Progenitor cell of endocrine pancreas (in vitro differentiated cells): ENCODE measurements at regions not wholly inside any gene's neighbourhood (a gene's known extent, or its start where the extent isn't known, plus 50 kb on each side); places are given as distances from the start of the nearest gene placed in this dataset.

Experiments
- DNase-seq: peaks from one replicate; pipeline ENCODE4 v3.0.0; 2021; ENCODE audit warnings: low spot score; ENCODE audit not compliant: unreplicated experiment
- H3K27ac Mint-ChIP-seq: 2 replicates; pipeline ENCODE4 v1.8.0; 2021; ENCODE audit warnings: mild to moderate bottlenecking, moderate library complexity, mixed read lengths
- H3K27me3 Mint-ChIP-seq: 2 replicates; pipeline ENCODE4 v1.8.0; 2021; ENCODE audit warnings: mixed read lengths
- H3K36me3 Mint-ChIP-seq: 2 replicates; pipeline ENCODE4 v1.8.0; 2022; ENCODE audit warnings: mixed read lengths; ENCODE audit not compliant: insufficient read depth
- H3K4me1 Mint-ChIP-seq: 2 replicates; pipeline ENCODE4 v1.8.0; 2021; ENCODE audit warnings: low read depth, mixed read lengths
- H3K4me3 Mint-ChIP-seq: 2 replicates; pipeline ENCODE4 v1.8.0; 2021; ENCODE audit warnings: low read depth, mild to moderate bottlenecking, moderate library complexity, mixed read lengths
- H3K9me3 Mint-ChIP-seq: 2 replicates; pipeline ENCODE4 v1.8.0; 2021; ENCODE audit warnings: low read depth, mixed read lengths
- TF ChIP-seq, protein P1 (sequence below): fragments of 200-600 bp; sonication (generic); IDR thresholded peaks from one replicate; pipeline ENCODE4 v1.5.0; 2021; ENCODE audit warnings: antibody characterized with exemption, mild to moderate bottlenecking; ENCODE audit not compliant: unreplicated experiment

DNA sequence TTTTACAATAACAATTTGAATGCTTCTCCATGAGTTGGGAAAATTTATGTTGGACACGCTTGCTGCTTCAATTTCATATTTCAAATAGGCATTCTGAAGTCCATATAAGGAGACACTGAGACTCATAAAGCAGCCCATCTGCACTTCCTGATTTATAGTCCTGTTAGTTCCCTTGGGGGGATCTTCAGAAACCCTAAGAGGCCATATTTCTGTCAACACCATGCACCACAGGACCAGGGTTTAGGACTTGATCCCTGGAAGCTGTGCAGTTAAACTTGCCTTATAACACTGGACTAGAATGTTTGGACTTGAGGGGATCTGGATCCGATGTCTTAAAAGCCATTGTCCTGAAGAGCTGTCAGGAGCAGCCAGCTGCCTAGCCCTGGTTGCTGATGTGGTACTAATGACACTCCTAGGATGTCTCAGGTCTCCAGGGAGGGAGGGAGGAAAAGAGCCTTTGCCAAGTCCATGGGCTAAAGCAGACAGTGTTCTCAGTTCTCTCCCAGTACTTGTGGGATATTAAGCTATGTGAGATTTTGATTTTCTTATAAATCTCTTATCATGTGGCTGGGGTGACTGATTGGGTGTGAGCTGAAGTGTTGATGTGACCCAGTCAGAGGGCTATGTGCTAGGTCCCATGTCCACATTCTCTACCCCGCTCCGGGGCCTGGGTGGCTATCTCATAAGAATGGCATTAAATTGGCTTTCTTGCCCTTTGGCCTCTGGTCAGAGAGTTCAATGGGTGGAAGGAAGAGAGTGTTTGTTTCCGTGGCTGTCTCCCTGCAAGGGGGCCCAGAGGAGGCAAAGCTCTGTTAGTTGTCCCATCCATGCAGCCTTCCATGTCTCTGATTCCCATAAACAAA lies 399.8 kb downstream of the OSTF1 start:
- Mint-ChIP-seq H3K4me1 (no peaks in the 10 kb centered on the region), H3K4me3 (no peak overlapping the region), H3K36me3 (peaks cover 1% of the 10 kb centered on the region), H3K27ac (no peak overlapping the region), H3K27me3 (no peaks in the 10 kb centered on the region), H3K9me3 (peaks cover 5% of the 10 kb centered on the region)
- no peak for DNase-seq
- TF ChIP-seq, protein P1, sequence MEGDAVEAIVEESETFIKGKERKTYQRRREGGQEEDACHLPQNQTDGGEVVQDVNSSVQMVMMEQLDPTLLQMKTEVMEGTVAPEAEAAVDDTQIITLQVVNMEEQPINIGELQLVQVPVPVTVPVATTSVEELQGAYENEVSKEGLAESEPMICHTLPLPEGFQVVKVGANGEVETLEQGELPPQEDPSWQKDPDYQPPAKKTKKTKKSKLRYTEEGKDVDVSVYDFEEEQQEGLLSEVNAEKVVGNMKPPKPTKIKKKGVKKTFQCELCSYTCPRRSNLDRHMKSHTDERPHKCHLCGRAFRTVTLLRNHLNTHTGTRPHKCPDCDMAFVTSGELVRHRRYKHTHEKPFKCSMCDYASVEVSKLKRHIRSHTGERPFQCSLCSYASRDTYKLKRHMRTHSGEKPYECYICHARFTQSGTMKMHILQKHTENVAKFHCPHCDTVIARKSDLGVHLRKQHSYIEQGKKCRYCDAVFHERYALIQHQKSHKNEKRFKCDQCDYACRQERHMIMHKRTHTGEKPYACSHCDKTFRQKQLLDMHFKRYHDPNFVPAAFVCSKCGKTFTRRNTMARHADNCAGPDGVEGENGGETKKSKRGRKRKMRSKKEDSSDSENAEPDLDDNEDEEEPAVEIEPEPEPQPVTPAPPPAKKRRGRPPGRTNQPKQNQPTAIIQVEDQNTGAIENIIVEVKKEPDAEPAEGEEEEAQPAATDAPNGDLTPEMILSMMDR: no peak

DNA sequence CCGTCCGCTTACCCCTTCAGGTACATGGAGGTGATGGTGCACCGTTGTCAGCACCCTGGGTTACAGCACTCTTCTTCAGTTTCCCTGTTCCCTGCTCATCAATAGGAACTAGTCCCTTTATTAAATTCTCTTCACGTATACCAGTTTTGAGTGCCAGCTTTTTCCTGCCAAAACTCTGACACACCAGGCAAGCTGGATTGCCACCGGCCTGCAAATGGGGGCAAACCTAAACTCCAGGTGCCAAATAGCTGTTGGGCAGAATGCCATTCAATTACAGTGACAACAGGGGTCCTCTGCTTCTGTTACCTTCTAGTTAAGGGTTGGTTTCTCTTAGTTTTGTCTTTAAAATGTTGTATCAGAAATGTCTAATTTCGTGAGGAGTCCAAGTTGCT lies 400.4 kb downstream of the OSTF1 start:
- Mint-ChIP-seq H3K36me3 (peaks cover 1% of the 10 kb centered on the region), H3K27ac (no peak overlapping the region), H3K4me1 (no peaks in the 10 kb centered on the region), H3K9me3 (peaks cover 5% of the 10 kb centered on the region), H3K27me3 (no peaks in the 10 kb centered on the region), H3K4me3 (no peak overlapping the region)
- TF ChIP-seq, protein P1: no peak
- no peak for DNase-seq

DNA sequence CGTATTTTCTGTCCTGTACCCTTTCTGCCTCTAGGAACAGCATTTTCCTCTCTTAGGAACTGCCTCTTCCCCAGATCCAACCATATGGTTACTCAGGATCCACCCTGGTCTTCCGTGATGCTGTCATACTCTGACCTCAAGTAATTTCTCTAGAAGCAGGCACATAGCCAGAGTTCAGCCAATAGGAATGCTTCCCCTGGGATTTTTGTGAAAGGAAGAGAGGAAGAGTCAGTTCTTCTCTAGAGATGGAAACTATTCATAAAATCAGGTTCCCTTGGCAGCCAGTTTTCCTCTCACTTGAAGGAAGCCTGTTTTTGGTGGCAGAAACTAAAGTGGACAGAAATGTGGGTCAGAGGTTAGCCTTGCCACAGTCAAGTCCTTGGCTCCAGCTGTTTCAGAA lies 400.1 kb upstream of the PCSK5 start:
- DNase-seq: no peak
- no peaks in the 10 kb centered on the region for H3K4me1 Mint-ChIP-seq
- H3K4me3 Mint-ChIP-seq: no peak overlapping the region
- H3K27me3 Mint-ChIP-seq: no peaks in the 10 kb centered on the region
- H3K36me3 Mint-ChIP-seq: peaks cover 1% of the 10 kb centered on the region
- peaks cover 5% of the 10 kb centered on the region for H3K9me3 Mint-ChIP-seq
- TF ChIP-seq, protein P1: no peak
- H3K27ac Mint-ChIP-seq: no peak overlapping the region

DNA sequence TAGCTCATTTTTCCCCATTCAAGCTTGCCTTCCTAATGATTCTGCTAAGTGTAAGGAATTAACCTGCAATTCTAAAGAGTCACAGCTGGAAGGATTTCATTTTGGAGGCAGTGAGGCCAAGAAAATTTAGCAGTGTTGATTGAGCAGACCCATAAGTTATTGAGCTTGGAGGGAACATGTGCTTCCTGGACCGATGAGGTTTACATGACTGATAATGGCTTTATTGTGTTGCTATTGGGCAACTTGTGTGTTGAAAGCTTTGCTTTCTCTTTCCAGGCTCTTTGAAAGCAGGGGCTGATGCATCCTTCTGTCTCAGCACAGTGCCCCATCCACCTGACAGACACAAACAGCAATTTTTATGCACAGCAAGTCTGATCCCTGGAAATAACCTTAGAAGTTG lies 398.9 kb upstream of the PCSK5 start:
- Mint-ChIP-seq H3K4me3 (no peak overlapping the region), H3K27me3 (no peaks in the 10 kb centered on the region), H3K4me1 (no peaks in the 10 kb centered on the region), H3K36me3 (peaks cover 1% of the 10 kb centered on the region), H3K9me3 (peaks cover 5% of the 10 kb centered on the region), H3K27ac (no peak overlapping the region)
- TF ChIP-seq, protein P1: no peak
- no peak for DNase-seq

DNA sequence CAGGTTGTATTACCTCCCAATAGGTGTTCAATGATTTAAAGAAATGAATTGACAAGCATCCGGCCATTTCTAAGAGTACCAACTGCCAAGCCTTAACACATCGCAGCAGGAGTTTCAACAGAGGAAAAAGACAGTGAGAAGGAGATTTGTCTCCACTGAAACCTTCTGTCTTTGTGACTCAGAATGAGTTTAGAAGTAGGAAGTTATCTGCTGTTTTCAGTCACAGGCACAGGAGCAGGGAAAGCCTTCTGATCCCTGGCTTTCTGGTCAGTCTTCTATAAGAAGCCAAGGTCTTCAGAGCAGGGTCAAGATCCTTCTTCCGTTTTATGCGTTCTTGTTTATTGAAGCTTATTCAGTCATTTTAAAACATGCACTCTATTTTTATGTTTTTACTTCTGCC lies 390.7 kb upstream of the PCSK5 start:
- H3K36me3 Mint-ChIP-seq: no peaks in the 10 kb centered on the region
- DNase-seq: no peak
- TF ChIP-seq, protein P1: no peak
- H3K4me1 Mint-ChIP-seq: peaks cover 6% of the 10 kb centered on the region
- H3K27me3 Mint-ChIP-seq: no peaks in the 10 kb centered on the region
- no peaks in the 10 kb centered on the region for H3K9me3 Mint-ChIP-seq
- no peak overlapping the region for H3K4me3 Mint-ChIP-seq
- H3K27ac Mint-ChIP-seq: no peak overlapping the region
